ENCODE measurements at regions not wholly inside any gene's neighbourhood (a gene's known extent, or its start where the extent isn't known, plus 50 kb on each side); places are given as distances from the start of the nearest gene placed in this dataset.
"Not testable (repeated sequence)": the region's sequence is repeated elsewhere in the genome, so short reads cannot be mapped to it uniquely, and the experiment has no call there.

- no peak overlapping the region for H3K4me3 ChIP-seq (ENCODE audit: control insufficient read depth, low read depth, low read length)
- DNase-seq (ENCODE audit: low read depth): peak; percentile 8
- no peak for TF ChIP-seq CTCF (conservative IDR thresholded peaks at IDR 0.05; ENCODE audit: control insufficient read depth, insufficient read depth, low read depth, low read length)
These were observed 513.0 kb downstream of the NTRK3 start for GRCh38 chr15:87743562-87743961.

GRCh38 chr15:87741350-87741749 lies 515.2 kb downstream of the NTRK3 start:
- DNase-seq (ENCODE audit: low read depth): no peak
- H3K4me3 ChIP-seq (ENCODE audit: control insufficient read depth, low read depth, low read length): no peak overlapping the region
- TF ChIP-seq CTCF (conservative IDR thresholded peaks at IDR 0.05; ENCODE audit: control insufficient read depth, insufficient read depth, low read depth, low read length): no peak

- no peak for TF ChIP-seq CTCF (conservative IDR thresholded peaks at IDR 0.05; ENCODE audit: control insufficient read depth, insufficient read depth, low read depth, low read length)
- no peak for DNase-seq (ENCODE audit: low read depth)
- no peak overlapping the region for H3K4me3 ChIP-seq (ENCODE audit: control insufficient read depth, low read depth, low read length)
These were observed 515.7 kb downstream of the NTRK3 start for GRCh38 chr15:87740655-87741344.

- no peak for TF ChIP-seq CTCF (conservative IDR thresholded peaks at IDR 0.05; ENCODE audit: control insufficient read depth, insufficient read depth, low read depth, low read length)
- no peak overlapping the region for H3K4me3 ChIP-seq (ENCODE audit: control insufficient read depth, low read depth, low read length)
- no peak for DNase-seq (ENCODE audit: low read depth)
These were observed 516.7 kb downstream of the NTRK3 start for GRCh38 chr15:87739866-87740265.

- no peak for TF ChIP-seq CTCF (conservative IDR thresholded peaks at IDR 0.05; ENCODE audit: control insufficient read depth, insufficient read depth, low read depth, low read length)
- H3K4me3 ChIP-seq (ENCODE audit: control insufficient read depth, low read depth, low read length): no peak overlapping the region
- DNase-seq (ENCODE audit: low read depth): no peak
These were observed 517.5 kb downstream of the NTRK3 start for GRCh38 chr15:87739081-87739480.

- H3K4me3 ChIP-seq (ENCODE audit: control insufficient read depth, low read depth, low read length); DNase-seq (ENCODE audit: low read depth): not testable (repeated sequence)
These were observed 519.1 kb downstream of the NTRK3 start for GRCh38 chr15:87737460-87737859.

GRCh38 chr15:87736891-87737389 lies 519.6 kb downstream of the NTRK3 start:
- no peak for DNase-seq (ENCODE audit: low read depth)
- H3K4me3 ChIP-seq (ENCODE audit: control insufficient read depth, low read depth, low read length): no peak overlapping the region
- TF ChIP-seq CTCF (conservative IDR thresholded peaks at IDR 0.05; ENCODE audit: control insufficient read depth, insufficient read depth, low read depth, low read length): no peak
